ENCODE measurements at regions not wholly inside any gene's neighbourhood (a gene's known extent, or its start where the extent isn't known, plus 50 kb on each side); places are given as distances from the start of the nearest gene placed in this dataset.

DNA sequence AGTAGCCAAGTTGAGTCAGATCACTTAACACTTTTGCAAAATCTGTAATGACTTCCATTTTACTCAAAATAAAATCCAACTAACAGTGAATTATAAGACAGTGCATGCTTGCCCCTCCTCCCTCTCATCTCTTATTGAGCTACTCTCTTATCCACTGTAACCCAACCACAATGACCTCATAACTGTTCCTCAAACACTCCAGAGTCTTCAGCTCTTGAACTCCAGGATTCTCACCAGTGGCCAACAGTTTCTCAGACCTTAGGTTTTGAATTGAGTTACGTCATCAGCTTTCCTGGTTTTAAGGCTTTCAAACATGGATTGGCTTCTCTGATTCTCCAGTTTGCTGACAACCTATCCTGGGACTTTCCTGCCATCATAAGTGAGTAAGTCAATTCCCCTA, 938.3 kb downstream of the RAB28 start:
- no peak overlapping the region for H3K27ac ChIP-seq
- H3K36me3 ChIP-seq (ENCODE audit: insufficient read depth): no peaks in the 10 kb centered on the region
- no peaks in the 10 kb centered on the region for H3K4me1 ChIP-seq (ENCODE audit: low read depth, poor library complexity, severe bottlenecking)
- no peak overlapping the region for H3K9ac ChIP-seq
- no peak overlapping the region for H2AFZ ChIP-seq (ENCODE audit: low read depth)
- TF ChIP-seq, protein P1, sequence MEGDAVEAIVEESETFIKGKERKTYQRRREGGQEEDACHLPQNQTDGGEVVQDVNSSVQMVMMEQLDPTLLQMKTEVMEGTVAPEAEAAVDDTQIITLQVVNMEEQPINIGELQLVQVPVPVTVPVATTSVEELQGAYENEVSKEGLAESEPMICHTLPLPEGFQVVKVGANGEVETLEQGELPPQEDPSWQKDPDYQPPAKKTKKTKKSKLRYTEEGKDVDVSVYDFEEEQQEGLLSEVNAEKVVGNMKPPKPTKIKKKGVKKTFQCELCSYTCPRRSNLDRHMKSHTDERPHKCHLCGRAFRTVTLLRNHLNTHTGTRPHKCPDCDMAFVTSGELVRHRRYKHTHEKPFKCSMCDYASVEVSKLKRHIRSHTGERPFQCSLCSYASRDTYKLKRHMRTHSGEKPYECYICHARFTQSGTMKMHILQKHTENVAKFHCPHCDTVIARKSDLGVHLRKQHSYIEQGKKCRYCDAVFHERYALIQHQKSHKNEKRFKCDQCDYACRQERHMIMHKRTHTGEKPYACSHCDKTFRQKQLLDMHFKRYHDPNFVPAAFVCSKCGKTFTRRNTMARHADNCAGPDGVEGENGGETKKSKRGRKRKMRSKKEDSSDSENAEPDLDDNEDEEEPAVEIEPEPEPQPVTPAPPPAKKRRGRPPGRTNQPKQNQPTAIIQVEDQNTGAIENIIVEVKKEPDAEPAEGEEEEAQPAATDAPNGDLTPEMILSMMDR (conservative IDR thresholded peaks at IDR 0.05; ENCODE audit: low read depth, low read length): no peak
- H4K20me1 ChIP-seq (ENCODE audit: insufficient read depth): no peaks in the 10 kb centered on the region
- no peaks in the 10 kb centered on the region for H3K27me3 ChIP-seq (ENCODE audit: insufficient read depth, low read depth)
- H3K4me3 ChIP-seq (IDR thresholded peaks at IDR 0.05; ENCODE audit: insufficient read depth, low read depth, low read length): no peak overlapping the region
- no peak overlapping the region for H3K4me2 ChIP-seq
- no peaks in the 10 kb centered on the region for H3K79me2 ChIP-seq (ENCODE audit: insufficient read depth, low read depth)

DNA sequence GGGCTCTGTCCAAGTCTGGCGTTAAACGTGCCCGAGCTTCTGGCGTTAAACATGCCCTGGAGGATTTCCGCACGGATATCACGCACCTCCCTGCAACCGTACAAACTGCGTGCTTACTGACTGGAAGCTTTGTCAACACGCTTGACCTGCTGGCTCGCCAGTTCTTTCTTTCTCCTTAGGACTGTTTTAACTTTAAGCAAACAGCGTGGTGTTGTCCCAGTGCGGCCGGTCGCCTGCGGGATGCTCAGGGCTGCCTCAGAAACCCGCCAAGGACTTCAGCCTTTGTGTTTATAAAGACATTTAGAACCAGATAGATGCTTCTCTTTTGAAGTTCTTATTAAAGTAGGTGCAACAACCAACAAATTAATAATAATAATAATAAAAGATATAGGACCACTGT, 946.0 kb downstream of the RAB28 start:
- no peak overlapping the region for H3K9ac ChIP-seq
- H3K36me3 ChIP-seq (ENCODE audit: insufficient read depth): no peaks in the 10 kb centered on the region
- TF ChIP-seq, protein P1 (conservative IDR thresholded peaks at IDR 0.05; ENCODE audit: low read depth, low read length): no peak
- H4K20me1 ChIP-seq (ENCODE audit: insufficient read depth): no peaks in the 10 kb centered on the region
- no peak overlapping the region for H3K4me2 ChIP-seq
- no peak overlapping the region for H2AFZ ChIP-seq (ENCODE audit: low read depth)
- no peaks in the 10 kb centered on the region for H3K4me1 ChIP-seq (ENCODE audit: low read depth, poor library complexity, severe bottlenecking)
- no peaks in the 10 kb centered on the region for H3K79me2 ChIP-seq (ENCODE audit: insufficient read depth, low read depth)
- H3K27ac ChIP-seq: no peak overlapping the region
- no peak overlapping the region for H3K4me3 ChIP-seq (IDR thresholded peaks at IDR 0.05; ENCODE audit: insufficient read depth, low read depth, low read length)
- H3K27me3 ChIP-seq (ENCODE audit: insufficient read depth, low read depth): no peaks in the 10 kb centered on the region

DNA sequence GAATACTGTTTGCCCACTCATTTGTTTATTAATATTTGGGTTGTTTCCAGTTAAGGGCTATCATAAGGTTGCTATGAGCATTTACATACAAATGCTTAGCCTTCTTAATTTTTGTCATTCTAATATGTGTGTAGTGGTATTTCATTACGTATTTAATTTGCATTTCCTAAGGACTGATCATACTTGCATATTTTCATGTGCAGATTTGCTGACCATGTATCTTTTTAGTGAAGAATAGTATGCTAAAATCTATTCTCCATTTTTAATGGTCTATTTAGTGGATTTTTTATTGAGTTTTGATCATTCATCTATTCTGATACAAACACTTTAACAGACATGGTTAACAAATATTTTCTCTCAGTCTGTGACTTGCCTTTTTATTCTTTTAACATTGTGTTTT, 949.5 kb downstream of the RAB28 start:
- no peak overlapping the region for H3K9ac ChIP-seq

DNA sequence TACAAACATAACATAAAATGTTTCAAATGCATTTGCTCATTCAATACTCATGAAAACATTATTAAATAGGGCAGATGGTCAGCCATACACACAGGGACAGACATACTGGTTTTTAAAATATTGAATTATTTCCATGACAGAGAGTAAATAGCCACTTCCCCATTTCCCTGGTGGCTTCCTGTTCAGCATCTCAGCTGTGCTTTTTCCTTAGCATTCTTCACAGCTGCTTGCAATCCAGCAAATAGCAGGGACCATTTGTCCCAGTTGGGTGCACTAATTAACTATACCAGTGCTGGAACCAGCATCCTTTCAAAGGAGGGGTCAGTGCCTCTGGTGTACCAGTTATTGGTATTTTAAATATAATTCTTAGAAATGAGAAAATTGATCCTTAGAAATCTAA, 964.7 kb downstream of the RAB28 start:
- TF ChIP-seq, protein P1 (conservative IDR thresholded peaks at IDR 0.05; ENCODE audit: low read depth, low read length): no peak
- Histone ChIP-seq H3K36me3 (ENCODE audit: insufficient read depth) (no peaks in the 10 kb centered on the region), H3K4me3 (IDR thresholded peaks at IDR 0.05; ENCODE audit: insufficient read depth, low read depth, low read length) (no peak overlapping the region), H4K20me1 (ENCODE audit: insufficient read depth) (no peaks in the 10 kb centered on the region), H3K4me1 (ENCODE audit: low read depth, poor library complexity, severe bottlenecking) (no peaks in the 10 kb centered on the region), H3K27ac (no peak overlapping the region), H2AFZ (ENCODE audit: low read depth) (no peak overlapping the region), H3K4me2 (no peak overlapping the region), H3K79me2 (ENCODE audit: insufficient read depth, low read depth) (no peaks in the 10 kb centered on the region), H3K27me3 (ENCODE audit: insufficient read depth, low read depth) (no peaks in the 10 kb centered on the region), H3K9ac (no peak overlapping the region)

More for the DNA sequence above, 949.5 kb downstream of the RAB28 start:
- no peaks in the 10 kb centered on the region for H3K79me2 ChIP-seq (ENCODE audit: insufficient read depth, low read depth)
- no peak overlapping the region for H3K4me3 ChIP-seq (IDR thresholded peaks at IDR 0.05; ENCODE audit: insufficient read depth, low read depth, low read length)
- no peak overlapping the region for H3K27ac ChIP-seq
- H2AFZ ChIP-seq (ENCODE audit: low read depth): no peak overlapping the region
- H3K36me3 ChIP-seq (ENCODE audit: insufficient read depth): no peaks in the 10 kb centered on the region
- no peaks in the 10 kb centered on the region for H3K4me1 ChIP-seq (ENCODE audit: low read depth, poor library complexity, severe bottlenecking)
- no peaks in the 10 kb centered on the region for H3K27me3 ChIP-seq (ENCODE audit: insufficient read depth, low read depth)
- H4K20me1 ChIP-seq (ENCODE audit: insufficient read depth): no peaks in the 10 kb centered on the region
- no peak overlapping the region for H3K4me2 ChIP-seq
- TF ChIP-seq, protein P1 (conservative IDR thresholded peaks at IDR 0.05; ENCODE audit: low read depth, low read length): no peak

Data from KMS-11 (cell line).